Activated CD8-positive, alpha-beta memory T cell treated with anti-CD3 and anti-CD28 coated beads for 1 hour (primary cell): ENCODE measurements at regions not wholly inside any gene's neighbourhood (a gene's known extent, or its start where the extent isn't known, plus 50 kb on each side); places are given as distances from the start of the nearest gene placed in this dataset.
"Not testable (repeated sequence)": the region's sequence is repeated elsewhere in the genome, so short reads cannot be mapped to it uniquely, and the experiment has no call there.

Source experiments
- DNase-seq, 2 donors: peaks; one replicate each; pipeline ENCODE4 v3.0.0-alpha.2; 2020; ENCODE audit warnings: low read depth in 1 of 2; ENCODE audit errors: extremely low read depth in 1 of 2

- no peak for DNase-seq
Observed at GRCh38 chr11:129503646-129504045, 128.0 kb downstream of the BARX2 start.

GRCh38 chr11:129505266-129505665, 129.6 kb downstream of the BARX2 start:
- DNase-seq = no peak

GRCh38 chr11:129508163-129508562, 132.5 kb downstream of the BARX2 start:
- DNase-seq = no peak

- DNase-seq = no peak
Observed at GRCh38 chr11:129528296-129528695, 152.6 kb downstream of the BARX2 start.

GRCh38 chr11:129530154-129530895, 154.7 kb downstream of the BARX2 start:
- DNase-seq = no peak

- no peak for DNase-seq
Observed at GRCh38 chr11:129533395-129533794, 157.7 kb downstream of the BARX2 start.

- no peak for DNase-seq
Observed at GRCh38 chr11:129536338-129536737, 160.7 kb downstream of the BARX2 start.

- DNase-seq = no peak
Observed at GRCh38 chr11:129538323-129538722, 162.7 kb downstream of the BARX2 start.

GRCh38 chr11:129543515-129544290, 168.1 kb downstream of the BARX2 start:
- no peak for DNase-seq

- no peak for DNase-seq
Observed at GRCh38 chr11:129544691-129545090, 169.0 kb downstream of the BARX2 start.

- no peak for DNase-seq
Observed at GRCh38 chr11:129546266-129546665, 170.6 kb downstream of the BARX2 start.

GRCh38 chr11:129557421-129557820, 181.8 kb downstream of the BARX2 start:
- no peak for DNase-seq

- no peak for DNase-seq
Observed at GRCh38 chr11:129569007-129569406, 193.4 kb downstream of the BARX2 start.

GRCh38 chr11:129572667-129573066, 197.0 kb downstream of the BARX2 start:
- not testable (repeated sequence) for DNase-seq

GRCh38 chr11:129573161-129573560, 197.5 kb downstream of the BARX2 start:
- no peak for DNase-seq

- no peak for DNase-seq
Observed at GRCh38 chr11:129574431-129574830, 198.8 kb downstream of the BARX2 start.

- no peak for DNase-seq
Observed at GRCh38 chr11:129576652-129577051, 201.0 kb downstream of the BARX2 start.

- no peak for DNase-seq
Observed at GRCh38 chr11:129578006-129578405, 202.4 kb downstream of the BARX2 start.

- no peak for DNase-seq
Observed at GRCh38 chr11:129580278-129580677, 204.6 kb downstream of the BARX2 start.

- DNase-seq = no peak
Observed at GRCh38 chr11:129584316-129584715, 208.7 kb downstream of the BARX2 start.

- DNase-seq = no peak
Observed at GRCh38 chr11:129589190-129589860, 213.7 kb downstream of the BARX2 start.
